ENCODE measurements at regions not wholly inside any gene's neighbourhood (a gene's known extent, or its start where the extent isn't known, plus 50 kb on each side); places are given as distances from the start of the nearest gene placed in this dataset.
"Not testable (repeated sequence)": the region's sequence is repeated elsewhere in the genome, so short reads cannot be mapped to it uniquely, and the experiment has no call there.

DNA sequence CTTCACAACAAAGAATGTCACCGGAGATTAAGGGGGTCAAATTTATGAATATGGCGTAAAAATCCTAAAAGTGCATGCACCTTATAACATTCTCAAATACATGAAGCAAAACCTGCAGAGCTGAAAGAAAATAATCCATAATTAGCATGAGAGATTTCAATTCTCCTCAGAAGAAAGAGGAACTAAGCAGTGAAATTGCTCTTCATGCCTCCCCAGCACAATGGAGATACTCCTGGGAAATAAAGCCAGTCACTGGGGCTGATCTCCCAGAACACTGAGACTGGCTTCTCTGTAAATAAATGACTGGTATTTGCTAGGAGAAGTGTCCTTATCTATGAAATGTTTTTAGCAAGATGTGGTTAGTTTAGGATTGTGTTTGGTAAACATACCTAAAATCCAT, 68.1 kb downstream of the GOLGA6L6 start:
- not testable (repeated sequence) for DNase-seq (ENCODE audit: low read depth)

DNA sequence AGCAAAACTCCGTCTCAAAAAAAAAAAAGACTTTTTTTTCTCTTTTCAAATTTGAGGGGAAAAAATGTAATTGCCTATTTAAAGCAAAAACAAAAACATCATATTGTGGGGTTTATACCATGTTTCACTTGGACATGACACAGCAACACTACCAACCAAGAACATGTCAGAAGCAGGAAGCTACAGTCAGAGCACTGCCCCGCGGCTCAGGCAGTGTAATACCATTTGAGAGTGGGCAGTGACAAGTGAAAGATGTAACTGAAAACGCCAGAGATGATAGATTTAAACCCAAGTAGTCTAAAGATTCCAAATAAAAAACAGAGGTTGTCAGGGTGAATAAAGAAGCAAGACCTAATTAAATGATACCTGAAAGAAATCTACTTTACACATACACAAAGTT, 68.6 kb downstream of the GOLGA6L6 start:
- DNase-seq (ENCODE audit: low read depth), result not testable (repeated sequence)

DNA sequence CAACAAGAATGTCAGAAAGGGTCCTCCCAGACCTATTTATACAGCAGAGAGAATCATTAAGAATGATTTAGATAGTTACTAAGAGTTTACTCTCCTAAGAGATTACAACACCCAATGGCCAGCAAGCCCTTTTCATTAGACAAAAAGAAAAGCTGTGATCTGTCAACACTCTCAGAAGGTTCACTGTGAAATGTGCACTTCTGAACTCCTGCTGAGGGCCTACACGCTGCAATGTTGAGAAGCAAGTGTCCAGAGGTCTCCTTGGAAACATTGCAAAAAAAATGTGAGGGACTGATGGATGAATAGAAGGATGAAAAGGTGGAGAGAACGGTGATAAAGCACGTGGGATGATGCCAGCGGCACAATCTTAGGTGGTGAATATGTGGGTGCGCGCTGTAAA, 70.8 kb downstream of the GOLGA6L6 start:
- DNase-seq (ENCODE audit: low read depth), result not testable (repeated sequence)

DNA sequence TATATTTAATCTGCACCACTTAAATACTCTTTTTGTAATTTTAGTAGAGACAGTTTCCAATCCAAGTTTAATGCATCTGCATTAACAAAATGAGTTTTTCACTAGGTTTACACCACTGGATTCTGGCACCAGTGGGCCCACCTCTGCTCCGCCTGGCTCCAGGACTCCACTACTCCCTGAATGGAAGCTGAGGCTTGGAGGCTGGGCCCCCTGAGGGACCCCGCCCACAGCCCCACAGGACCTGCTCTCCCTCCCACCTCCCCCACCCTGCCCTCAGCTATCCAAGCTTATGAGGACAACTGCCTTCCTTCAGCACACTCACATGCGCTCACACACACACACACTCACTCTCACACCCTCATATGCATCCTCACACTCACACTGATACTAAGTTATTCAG, 100.5 kb downstream of the GOLGA6L6 start:
- not testable (repeated sequence) for DNase-seq (ENCODE audit: low read depth)

DNA sequence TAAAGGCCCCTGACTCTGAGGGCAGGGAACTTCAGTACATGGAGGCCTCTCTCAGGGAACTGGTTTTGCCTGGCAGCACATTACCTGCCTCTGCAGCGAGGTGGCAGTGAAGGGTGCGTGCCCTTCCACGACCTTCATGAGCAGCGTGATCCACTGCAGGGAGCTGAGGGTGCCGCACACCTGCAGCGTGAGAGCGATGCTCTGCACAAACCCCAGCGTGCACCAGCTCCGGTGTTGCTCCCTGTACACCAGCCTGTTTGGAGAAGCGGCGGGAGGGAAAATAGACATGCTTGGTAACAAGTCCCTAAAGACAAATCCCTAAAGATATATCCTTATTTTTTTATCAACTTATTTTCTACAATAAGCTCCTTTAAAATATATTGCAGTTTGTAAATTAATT, 101.2 kb downstream of the GOLGA6L6 start:
- DNase-seq (ENCODE audit: low read depth), result not testable (repeated sequence)

DNA sequence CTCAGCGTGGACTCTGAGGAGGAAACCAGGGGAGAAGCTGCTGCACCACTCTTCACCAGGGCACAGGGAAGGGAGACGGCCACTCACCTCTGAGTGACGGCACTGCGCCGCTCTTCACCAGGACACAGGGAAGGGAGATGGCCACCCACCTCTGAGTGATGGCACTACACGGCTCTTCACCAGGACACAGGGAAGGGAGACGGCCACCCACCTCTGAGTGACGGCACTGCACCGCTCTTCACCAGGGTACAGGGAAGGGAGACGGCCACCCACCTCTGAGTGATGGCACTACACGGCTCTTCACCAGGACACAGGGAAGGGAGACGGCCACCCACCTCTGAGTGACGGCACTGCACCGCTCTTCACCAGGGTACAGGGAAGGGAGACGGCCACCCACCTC, 102.5 kb downstream of the GOLGA6L6 start:
- not testable (repeated sequence) for DNase-seq (ENCODE audit: low read depth)

DNA sequence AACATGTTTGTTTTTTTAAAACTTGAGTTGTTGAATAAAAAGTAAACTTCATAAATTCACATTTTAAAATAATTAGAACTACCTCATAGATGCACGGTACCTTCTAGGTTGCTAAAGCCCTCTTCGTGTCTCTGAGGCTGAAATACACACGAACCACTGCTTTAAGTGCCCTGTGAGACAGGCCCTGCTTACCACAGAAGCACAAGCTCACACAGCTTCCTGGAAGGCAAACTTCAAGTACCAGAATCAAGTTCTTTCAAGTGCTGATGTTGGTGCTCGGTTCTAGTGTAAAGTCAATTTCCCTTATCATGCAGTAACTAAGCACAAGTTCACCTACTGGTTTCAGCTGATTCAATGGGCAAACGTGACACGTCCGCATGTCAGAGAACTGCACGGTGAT, 103.3 kb downstream of the GOLGA6L6 start:
- DNase-seq (ENCODE audit: low read depth), result not testable (repeated sequence)

DNA sequence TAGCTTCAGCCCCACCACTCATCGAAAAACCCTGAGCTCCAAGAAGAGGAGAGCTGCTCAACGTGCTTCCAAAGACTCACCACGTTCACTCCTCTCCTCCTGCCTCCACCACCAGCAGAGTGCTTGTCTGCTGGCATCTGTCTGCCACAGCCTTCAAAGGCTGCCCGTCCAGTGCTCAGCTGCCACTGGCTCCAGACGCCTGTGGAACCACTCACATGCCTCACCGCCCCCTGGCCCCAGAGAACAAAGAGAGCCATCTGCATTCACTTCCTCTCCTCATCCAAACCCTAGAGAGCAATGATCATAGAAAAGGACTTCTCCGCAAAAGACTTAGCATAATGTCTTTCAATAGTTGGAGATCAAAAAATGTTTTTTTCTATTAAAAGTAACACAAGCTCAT, 108.1 kb downstream of the GOLGA6L6 start:
- not testable (repeated sequence) for DNase-seq (ENCODE audit: low read depth)

DNA sequence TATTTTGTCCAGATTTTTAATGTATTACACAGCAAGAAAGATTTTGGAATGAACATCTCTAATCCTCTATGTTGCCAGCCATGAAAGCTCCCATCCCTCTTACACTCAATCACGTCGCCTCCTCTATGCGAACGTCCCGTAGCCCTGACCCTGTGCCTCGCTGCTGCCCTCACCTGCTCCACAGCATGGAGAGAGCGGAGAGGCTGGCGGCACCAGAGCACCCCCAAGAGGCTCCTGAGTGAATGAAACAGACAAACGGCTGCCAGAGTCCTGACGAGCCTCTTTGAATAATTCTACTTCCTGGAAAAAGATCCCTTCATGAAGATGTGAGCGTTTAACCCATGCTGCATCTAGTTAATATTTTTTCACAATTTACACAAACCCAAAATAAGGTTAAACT, 111.1 kb downstream of the GOLGA6L6 start:
- DNase-seq (ENCODE audit: low read depth), result not testable (repeated sequence)

DNA sequence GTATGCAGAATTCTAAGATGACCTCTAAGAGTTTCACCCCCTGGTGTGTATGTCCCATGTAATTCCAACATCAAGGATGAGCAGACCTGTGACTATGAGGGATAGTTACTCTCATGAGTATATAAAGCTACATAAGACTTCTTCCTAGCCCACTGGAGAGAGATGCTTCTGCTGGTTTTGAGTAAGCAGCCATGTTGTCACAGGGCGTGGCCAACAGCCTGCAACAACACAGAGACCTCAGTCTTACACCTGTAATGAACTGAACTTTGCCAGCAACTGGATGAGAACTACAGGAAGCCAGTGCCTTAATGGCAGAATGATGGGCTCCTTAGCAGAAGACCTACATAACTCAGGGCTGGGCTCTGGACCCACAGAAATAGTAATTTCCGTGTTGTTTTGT, 120.9 kb downstream of the GOLGA6L6 start:
- not testable (repeated sequence) for DNase-seq (ENCODE audit: low read depth)

DNA sequence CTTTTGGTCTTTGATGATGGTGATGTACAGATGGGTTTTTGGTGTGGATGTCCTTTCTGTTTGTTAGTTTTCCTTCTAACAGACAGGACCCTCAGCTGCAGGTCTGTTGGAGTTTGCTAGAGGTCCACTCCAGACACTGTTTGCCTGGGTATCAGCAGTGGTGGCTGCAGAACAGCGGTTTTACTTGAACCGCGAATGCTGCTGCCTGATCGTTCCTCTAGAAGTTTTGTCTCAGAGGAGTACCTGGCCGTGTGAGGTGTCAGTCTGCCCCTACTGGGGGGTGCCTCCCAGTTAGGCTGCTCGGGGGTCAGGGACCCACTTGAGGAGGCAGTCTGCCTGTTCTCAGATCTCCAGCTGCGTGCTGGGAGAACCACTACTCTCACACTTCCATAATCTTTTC, 125.0 kb downstream of the GOLGA6L6 start:
- DNase-seq (ENCODE audit: low read depth), result not testable (repeated sequence)

DNA sequence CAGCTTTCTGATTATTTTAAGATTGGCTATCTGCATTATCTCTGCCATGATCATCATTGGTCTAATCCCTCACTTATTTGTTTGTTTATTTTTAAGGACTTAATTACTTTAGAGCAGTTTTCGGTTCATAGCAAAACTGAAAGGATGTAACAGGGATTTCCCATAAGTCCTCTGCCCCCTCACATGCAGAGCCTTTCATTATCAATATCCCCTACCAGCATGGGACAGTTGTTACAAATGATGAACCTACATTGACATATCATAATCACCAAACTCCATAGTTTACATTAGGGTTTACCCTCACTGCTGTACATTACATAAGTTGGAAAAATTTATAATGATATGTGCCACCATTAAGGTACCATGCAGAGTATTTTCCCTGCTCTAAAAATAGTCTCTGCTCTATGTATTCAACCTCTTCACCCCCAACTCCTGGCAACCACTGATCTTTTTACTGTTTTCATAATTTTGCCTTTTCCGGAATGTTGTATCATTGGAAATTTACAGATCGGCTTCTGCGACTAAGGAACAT, 131.9 kb downstream of the GOLGA6L6 start:
- not testable (repeated sequence) for DNase-seq (ENCODE audit: low read depth)

DNA sequence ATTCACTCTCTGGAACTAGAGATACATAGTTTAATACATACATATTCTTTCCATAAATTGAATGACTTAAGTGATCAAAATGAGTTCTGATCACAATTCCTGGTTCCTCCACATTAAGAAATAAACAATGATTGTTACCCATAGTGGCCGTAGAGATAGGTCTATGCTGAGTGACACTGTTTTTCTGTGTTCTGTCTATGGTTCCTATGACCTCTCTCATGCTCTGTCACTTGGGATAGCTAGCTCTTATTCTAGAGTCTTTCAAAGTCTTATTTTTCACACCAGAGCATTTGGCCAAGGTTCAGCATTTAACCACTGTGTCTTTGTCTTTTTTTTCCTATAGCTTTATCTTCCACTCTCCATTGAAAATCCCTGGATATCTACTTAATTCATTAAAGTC, 132.4 kb downstream of the GOLGA6L6 start:
- no peak for DNase-seq (ENCODE audit: low read depth)

DNA sequence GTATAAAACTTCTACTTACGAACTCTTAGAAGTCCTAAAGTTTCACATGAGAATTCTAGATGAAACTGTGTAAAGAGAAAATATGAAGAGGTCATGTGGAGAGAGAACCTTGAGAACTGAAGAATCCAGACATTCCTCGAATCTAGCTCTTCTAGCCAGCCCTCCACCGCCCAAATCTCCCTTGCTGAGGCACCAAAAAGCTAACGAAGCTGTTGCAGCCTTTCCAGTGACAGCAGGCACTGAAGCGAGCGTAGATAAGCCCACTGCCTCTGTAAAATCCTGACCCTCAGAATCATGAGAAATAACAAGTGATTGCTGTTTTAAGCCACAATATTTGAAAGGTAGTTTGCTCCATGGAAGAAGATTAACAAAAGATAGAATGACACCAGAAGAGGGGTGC, 134.0 kb downstream of the GOLGA6L6 start:
- no peak for DNase-seq (ENCODE audit: low read depth)

DNA sequence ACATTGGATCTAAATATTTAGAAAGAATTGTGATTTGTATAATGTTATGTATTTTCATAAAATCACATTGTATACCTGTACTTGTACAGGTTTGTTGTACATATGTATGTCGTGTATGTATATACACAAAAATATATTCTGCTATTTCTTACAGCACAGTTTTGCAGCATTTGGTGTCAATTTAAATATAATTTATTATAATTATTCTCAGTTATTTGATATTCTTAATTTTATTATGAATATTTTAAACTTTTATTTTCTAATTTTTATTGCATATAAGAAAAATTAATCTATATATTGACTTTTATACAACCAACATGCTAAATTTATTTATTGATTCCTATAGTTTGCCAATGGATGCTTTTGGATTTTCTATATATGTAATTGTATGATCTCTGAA, 137.0 kb downstream of the GOLGA6L6 start:
- DNase-seq (ENCODE audit: low read depth), result not testable (repeated sequence)

DNA sequence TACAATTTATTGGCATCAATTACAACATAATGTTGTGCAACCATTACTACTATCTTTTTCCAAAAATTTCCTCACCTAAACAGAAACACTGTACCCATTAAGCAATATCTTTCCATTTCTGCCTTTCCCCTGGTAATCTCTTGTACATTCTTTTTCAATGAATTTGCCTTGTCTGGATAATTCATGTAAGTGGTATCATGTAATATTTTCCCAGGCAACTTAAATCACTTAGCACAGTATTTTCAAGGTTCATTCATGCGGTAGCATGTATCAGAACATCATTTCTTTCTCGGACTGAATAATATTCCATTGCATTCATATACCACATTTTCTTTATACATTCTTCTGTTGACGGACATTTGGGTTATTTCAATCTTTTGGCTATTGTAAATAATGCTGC, 139.0 kb downstream of the GOLGA6L6 start:
- not testable (repeated sequence) for DNase-seq (ENCODE audit: low read depth)

DNA sequence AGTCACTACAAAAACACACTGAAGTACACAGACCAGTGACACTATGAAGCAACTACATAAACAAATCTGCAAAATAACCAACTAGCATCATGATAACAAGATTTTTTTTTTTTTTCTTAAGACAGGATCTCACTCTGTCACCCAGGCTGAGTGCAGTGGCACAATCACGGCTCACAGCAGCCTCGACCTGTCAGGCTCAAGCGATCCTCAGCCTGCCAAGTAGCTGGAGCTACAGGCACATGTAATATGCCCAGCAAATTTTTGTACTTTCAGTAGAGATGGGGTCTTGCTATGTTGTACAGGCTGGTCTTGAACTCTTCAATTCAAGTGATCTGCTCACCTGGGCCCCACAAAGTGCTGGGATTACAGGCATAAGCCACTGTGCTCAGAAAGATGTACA, 140.5 kb downstream of the GOLGA6L6 start:
- DNase-seq (ENCODE audit: low read depth), result not testable (repeated sequence)

DNA sequence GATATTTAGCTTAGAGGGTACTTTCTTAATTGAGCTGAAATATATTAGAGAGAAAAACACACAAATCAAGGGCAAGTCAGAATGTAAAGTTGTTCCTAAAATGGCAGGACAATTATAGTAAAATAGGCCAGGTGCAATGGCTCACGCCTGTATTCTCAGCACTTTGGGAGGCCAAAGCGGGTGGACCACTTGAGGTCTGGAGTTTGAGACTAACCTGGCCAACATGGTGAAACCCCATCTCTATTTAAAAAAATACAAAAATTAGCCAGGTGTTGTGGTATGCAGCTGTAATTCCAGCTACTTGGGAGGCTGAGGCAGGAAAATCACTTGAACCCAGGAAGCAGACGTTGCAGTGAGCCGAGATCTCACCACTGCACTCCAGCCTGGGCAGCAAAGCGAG, 142.9 kb downstream of the GOLGA6L6 start:
- not testable (repeated sequence) for DNase-seq (ENCODE audit: low read depth)

DNA sequence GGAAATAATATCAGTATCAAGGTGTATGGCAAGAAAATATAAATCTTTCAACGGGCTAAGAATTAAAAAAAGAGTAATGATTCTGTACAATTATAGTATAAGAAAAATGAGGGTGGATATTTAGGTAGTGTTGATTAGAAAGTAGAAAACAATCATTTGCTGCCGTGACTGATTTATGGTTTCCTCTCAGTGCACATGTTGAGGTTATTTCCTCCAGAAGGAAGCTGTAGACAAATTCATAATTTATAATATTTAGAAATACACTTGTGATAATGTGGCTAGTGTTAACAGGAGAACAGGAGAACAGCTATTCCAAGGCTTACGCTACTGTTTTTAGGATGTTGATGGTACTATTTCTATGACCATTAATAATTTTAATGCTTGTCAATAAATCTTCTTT, 153.4 kb downstream of the GOLGA6L6 start:
- not testable (repeated sequence) for DNase-seq (ENCODE audit: low read depth)

DNA sequence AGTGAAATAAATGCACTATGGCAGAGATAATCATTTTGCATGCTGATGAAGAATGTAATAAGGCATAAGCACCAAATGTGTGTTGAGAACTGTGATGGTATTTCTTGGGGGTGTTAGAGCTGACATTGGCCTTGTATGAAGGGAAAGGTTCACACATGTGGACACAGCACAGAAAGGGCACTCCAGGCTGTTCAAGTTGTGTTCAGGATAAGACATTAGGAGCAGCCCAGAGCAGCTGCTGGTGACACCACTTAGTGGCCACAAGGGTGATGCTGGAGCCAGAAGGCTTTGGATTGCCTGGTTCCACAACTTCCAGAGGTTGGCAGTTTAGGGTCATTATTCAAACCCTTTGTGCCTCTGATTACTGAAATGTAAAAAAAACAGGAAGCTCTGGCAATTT, 155.4 kb downstream of the GOLGA6L6 start:
- no peak for DNase-seq (ENCODE audit: low read depth)

DNA sequence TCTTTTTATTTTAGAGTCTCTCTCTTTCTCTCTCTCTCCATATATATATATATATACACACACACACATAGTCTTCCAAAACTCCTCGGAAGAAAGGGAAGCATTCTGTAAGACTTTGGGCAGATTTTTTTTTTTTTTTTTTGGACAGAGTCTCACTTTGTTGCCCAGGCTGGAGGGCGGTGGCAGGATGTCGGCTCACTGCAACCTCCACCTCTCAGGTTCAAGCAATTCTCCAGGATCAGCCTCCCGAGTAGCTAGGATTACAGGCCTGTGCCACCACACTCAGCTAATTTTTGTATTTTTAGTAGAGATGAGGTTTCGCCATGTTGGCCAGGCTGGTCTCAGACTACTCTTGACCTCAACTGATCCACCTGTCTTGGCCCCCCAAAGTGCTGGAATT, 161.4 kb downstream of the GOLGA6L6 start:
- DNase-seq (ENCODE audit: low read depth), result not testable (repeated sequence)

DNA sequence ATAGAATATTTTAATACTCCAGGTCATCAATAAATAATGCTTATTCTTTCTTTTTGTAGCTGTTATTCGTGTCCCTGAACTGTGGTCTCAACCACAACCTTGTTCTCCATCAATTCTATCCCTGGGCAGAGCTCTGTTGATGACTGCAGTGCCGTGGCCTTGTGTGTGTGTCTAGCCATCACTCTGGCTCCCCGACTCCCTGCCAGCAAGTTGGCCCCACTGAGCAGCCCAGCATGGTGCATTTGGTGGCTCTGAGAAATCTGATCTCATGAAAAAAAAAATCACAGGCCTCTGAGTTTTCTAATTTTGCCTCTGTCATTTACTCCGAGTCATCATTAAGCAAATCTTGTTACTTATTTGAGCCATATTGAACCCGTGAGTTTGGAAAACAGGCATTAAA, 164.7 kb downstream of the GOLGA6L6 start:
- no peak for DNase-seq (ENCODE audit: low read depth)

DNA sequence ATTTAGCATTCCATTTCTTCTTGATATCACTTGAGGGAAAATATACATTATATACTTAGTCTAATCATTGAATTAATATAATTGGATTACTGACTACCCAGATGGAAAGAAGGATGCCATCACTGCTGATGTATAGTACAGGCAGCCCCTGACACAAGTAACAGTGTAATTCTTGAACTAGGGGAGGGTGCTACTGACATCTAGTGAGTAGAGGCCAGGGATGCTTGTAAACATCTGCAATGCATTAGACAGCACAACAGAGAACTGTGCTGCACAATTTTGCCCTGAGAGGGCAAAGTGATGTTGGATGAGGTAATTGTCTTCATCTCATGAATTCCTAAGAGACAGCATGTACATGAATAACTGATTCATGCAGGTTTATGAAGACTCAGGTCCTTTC, 169.2 kb downstream of the GOLGA6L6 start:
- not testable (repeated sequence) for DNase-seq (ENCODE audit: low read depth)

DNA sequence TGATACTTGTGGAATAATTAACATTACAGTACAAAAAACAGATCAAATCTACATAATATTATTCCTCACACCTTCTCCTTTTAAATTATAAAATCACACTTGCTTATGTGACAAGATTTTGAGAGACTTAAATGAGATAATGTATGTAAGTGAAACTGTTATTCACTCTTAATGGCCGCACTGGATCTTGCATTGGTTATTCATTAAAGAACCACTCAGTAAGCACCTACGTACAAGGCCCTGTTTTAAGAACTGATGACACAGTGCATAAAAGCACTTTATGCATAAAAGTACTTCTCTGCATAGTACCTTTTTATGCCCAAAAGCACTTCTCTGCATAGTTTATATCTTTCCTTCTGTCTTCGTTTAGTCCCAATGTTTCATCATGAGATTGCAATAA, 172.1 kb downstream of the GOLGA6L6 start:
- DNase-seq (ENCODE audit: low read depth), result no peak

DNA sequence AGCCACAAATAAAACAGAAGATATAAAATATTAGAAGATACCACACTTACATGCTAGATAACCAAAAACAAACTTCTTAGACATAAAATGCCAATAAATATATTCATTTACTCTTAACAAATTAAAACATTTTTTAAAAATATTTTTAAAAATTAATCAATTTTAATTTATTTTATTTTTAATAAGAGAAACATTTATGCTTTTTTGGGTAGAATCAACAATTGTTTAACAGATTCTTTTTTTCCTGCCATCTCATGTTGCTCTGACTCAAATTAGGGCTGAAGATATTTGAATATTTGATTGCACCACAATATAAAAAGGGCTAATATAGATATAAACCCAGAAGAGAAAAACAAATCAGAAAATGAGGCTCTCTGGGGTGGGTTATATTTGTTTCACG, 172.6 kb downstream of the GOLGA6L6 start:
- DNase-seq (ENCODE audit: low read depth), result no peak

Data from activated gamma-delta T cell treated with anti-CD3 and anti-CD28 coated beads, Interleukin-2, amount 50 U/mL, for 16 hours (primary cell).